LHCN-M2 (cell line): ENCODE measurements at regions not wholly inside any gene's neighbourhood (a gene's known extent, or its start where the extent isn't known, plus 50 kb on each side); places are given as distances from the start of the nearest gene placed in this dataset.
A peak's percentile ranks its signal among the peaks of the same experiment; 100 is the strongest.
"Not testable (repeated sequence)": the region's sequence is repeated elsewhere in the genome, so short reads cannot be mapped to it uniquely, and the experiment has no call there.

Experiments used
- DNase-seq: peaks from one replicate; pipeline ENCODE4 v3.0.0-alpha.2; 2012; ENCODE audit warnings: low read depth

- peak; percentile 28 for DNase-seq
Measured at GRCh38 chr6:15929685-15930084, 199.2 kb upstream of the MYLIP start.

- DNase-seq = no peak
Measured at GRCh38 chr6:15927531-15928225, 201.2 kb upstream of the MYLIP start.

GRCh38 chr6:15926256-15926655 lies 202.6 kb upstream of the MYLIP start:
- DNase-seq = no peak

- DNase-seq = no peak
Measured at GRCh38 chr6:15924893-15925292, 204.0 kb upstream of the MYLIP start.

- DNase-seq = peak; percentile 3
Measured at GRCh38 chr6:15922510-15923250, 206.2 kb upstream of the MYLIP start.

GRCh38 chr6:15921243-15921642 lies 207.6 kb upstream of the MYLIP start:
- no peak for DNase-seq

- DNase-seq = no peak
Measured at GRCh38 chr6:15916581-15916980, 212.3 kb upstream of the MYLIP start.

GRCh38 chr6:15915508-15916178 lies 213.2 kb upstream of the MYLIP start:
- no peak for DNase-seq

GRCh38 chr6:15914553-15914952 lies 214.3 kb upstream of the MYLIP start:
- DNase-seq = no peak

GRCh38 chr6:15913573-15913972 lies 215.3 kb upstream of the MYLIP start:
- DNase-seq = no peak

GRCh38 chr6:15912505-15913400 lies 216.1 kb upstream of the MYLIP start:
- DNase-seq = no peak

- DNase-seq = no peak
Measured at GRCh38 chr6:15911753-15912504, 217.0 kb upstream of the MYLIP start.

- no peak for DNase-seq
Measured at GRCh38 chr6:15909290-15910070, 219.4 kb upstream of the MYLIP start.

- no peak for DNase-seq
Measured at GRCh38 chr6:15908871-15909270, 220.0 kb upstream of the MYLIP start.

- no peak for DNase-seq
Measured at GRCh38 chr6:15907914-15908518, 220.9 kb upstream of the MYLIP start.

GRCh38 chr6:15907220-15907913 lies 221.5 kb upstream of the MYLIP start:
- not testable (repeated sequence) for DNase-seq

- DNase-seq = no peak
Measured at GRCh38 chr6:15906420-15907016, 222.4 kb upstream of the MYLIP start.
